DOHH2 (cell line): ENCODE measurements at regions not wholly inside any gene's neighbourhood (a gene's known extent, or its start where the extent isn't known, plus 50 kb on each side); places are given as distances from the start of the nearest gene placed in this dataset.

Experiments
- H3F3A ChIP-seq: fragments of 200-600 bp; sonication (generic), shearing (Covaris generic); 2 replicates; pipeline ENCODE4 v1.6.0; 2016; ENCODE audit warnings: antibody characterized with exemption, mild to moderate bottlenecking; ENCODE audit not compliant: control insufficient read depth, insufficient read depth
- H3K27ac ChIP-seq: fragments of 200-600 bp; sonication (generic); 2 replicates; pipeline ENCODE4 v1.5.1; 2014; ENCODE audit warnings: low read depth, mild to moderate bottlenecking, low read length, moderate library complexity
- H3K27me3 ChIP-seq: fragments of 200-600 bp; sonication (generic); 2 replicates; pipeline ENCODE4 v1.6.1; 2014; ENCODE audit warnings: mild to moderate bottlenecking, low read length, mixed read lengths; ENCODE audit not compliant: control insufficient read depth
- H3K36me3 ChIP-seq: fragments of 200-600 bp; sonication (generic); 2 replicates; pipeline ENCODE4 v1.6.1; 2014; ENCODE audit warnings: mild to moderate bottlenecking, low read length, moderate library complexity, mixed read lengths; ENCODE audit not compliant: control insufficient read depth
- H3K4me1 ChIP-seq: fragments of 200-600 bp; sonication (generic); 2 replicates; pipeline ENCODE4 v1.6.1; 2014; ENCODE audit warnings: mild to moderate bottlenecking, low read length, mixed read lengths; ENCODE audit not compliant: control insufficient read depth
- H3K4me2 ChIP-seq: fragments of 200-600 bp; sonication (generic); 2 replicates; pipeline ENCODE4 v1.6.0; 2014; ENCODE audit warnings: mild to moderate bottlenecking, low read length, moderate library complexity
- H3K4me3 ChIP-seq: fragments of 200-600 bp; sonication (generic); 2 replicates; pipeline ENCODE4 v1.5.1; 2014; ENCODE audit warnings: mild to moderate bottlenecking, low read length, mixed read lengths
- H3K79me2 ChIP-seq: fragments of 200-600 bp; sonication (generic); 2 replicates; pipeline ENCODE4 v1.6.1; 2014; ENCODE audit warnings: mild to moderate bottlenecking, low read length, mixed read lengths; ENCODE audit not compliant: control insufficient read depth
- H3K9me2 ChIP-seq: fragments of 200-600 bp; sonication (generic); replicated peaks from 2 replicates; pipeline ENCODE4 v1.6.1; 2014; ENCODE audit warnings: mild to moderate bottlenecking, low read length, mixed read lengths; ENCODE audit not compliant: control insufficient read depth
- H3K9me3 ChIP-seq: fragments of 200-600 bp; sonication (generic); 2 replicates; pipeline ENCODE4 v1.6.1; 2014; ENCODE audit warnings: antibody characterized with exemption, low read length, mixed read lengths; ENCODE audit not compliant: control insufficient read depth, insufficient read depth
- H4K20me1 ChIP-seq: fragments of 200-600 bp; sonication (generic); 2 replicates; pipeline ENCODE4 v1.6.0; 2014; ENCODE audit warnings: low read depth, mild to moderate bottlenecking, antibody characterized with exemption, low read length, moderate library complexity; ENCODE audit not compliant: control insufficient read depth, insufficient read depth
- EZH2phosphoT487 ChIP-seq: fragments of 200-600 bp; sonication (generic); IDR thresholded peaks from 2 replicates; pipeline ENCODE4 v1.6.1; 2017; ENCODE audit warnings: borderline replicate concordance, mild to moderate bottlenecking, antibody characterized with exemption, low read length, moderate library complexity, mixed read lengths
- TF ChIP-seq, protein P1 (sequence below): fragments of 200-600 bp; sonication (generic); IDR thresholded peaks from one replicate; pipeline ENCODE4 v1.5.1; 2014; ENCODE audit warnings: antibody characterized with exemption, mild to moderate bottlenecking, low read depth, low read length; ENCODE audit not compliant: poor library complexity, severe bottlenecking

DNA sequence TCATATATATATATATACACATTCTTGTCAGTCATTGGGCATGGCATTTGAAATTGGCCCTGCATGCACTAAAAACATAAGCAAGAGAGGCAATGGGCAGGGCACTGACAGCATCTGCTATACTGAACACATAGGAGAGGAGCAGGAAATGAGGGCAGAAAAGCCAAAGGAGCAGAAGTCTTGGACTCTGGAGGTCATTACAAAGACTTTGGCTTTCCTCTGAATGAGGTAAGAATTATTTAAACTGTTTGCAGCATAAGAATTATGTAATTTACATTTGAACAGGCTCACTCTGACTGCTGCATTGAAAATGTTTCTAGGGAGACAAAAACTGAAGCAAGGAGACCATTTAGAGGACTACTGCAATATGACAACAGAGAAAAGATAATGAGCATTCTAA, 396.5 kb downstream of the PRDM5 start:
- Histone ChIP-seq H3K36me3 (no peaks in the 10 kb centered on the region), H3F3A (no peaks in the 10 kb centered on the region), H3K4me2 (no peak overlapping the region), H4K20me1 (no peaks in the 10 kb centered on the region), H3K9me2 (no peaks in the 10 kb centered on the region), H3K27me3 (no peaks in the 10 kb centered on the region), H3K4me1 (no peaks in the 10 kb centered on the region), H3K79me2 (no peaks in the 10 kb centered on the region), H3K9me3 (no peaks in the 10 kb centered on the region), H3K4me3 (no peak overlapping the region), H3K27ac (no peak overlapping the region)
- TF ChIP-seq, protein P1, sequence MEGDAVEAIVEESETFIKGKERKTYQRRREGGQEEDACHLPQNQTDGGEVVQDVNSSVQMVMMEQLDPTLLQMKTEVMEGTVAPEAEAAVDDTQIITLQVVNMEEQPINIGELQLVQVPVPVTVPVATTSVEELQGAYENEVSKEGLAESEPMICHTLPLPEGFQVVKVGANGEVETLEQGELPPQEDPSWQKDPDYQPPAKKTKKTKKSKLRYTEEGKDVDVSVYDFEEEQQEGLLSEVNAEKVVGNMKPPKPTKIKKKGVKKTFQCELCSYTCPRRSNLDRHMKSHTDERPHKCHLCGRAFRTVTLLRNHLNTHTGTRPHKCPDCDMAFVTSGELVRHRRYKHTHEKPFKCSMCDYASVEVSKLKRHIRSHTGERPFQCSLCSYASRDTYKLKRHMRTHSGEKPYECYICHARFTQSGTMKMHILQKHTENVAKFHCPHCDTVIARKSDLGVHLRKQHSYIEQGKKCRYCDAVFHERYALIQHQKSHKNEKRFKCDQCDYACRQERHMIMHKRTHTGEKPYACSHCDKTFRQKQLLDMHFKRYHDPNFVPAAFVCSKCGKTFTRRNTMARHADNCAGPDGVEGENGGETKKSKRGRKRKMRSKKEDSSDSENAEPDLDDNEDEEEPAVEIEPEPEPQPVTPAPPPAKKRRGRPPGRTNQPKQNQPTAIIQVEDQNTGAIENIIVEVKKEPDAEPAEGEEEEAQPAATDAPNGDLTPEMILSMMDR: no peak
- TF ChIP-seq EZH2phosphoT487: no peak

DNA sequence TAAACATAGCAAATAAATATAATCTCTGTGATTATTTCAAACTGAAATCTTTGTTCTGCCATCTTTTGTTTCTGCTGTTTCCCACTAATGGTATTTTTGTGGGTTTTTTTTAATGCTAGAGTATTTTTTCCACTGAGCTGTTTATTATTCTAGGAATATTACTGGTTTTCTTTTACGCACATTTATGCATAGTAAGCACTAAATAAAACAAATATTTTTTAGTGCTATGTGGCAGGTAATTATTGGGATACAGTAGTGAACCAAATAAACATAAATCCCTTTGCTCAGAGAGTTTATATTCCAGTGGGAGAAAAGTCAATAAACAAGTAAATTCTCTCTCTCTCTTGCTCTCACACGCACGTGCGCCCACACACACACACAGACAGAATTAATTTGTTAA, 397.4 kb downstream of the PRDM5 start:
- H3K4me1 ChIP-seq: no peaks in the 10 kb centered on the region
- no peaks in the 10 kb centered on the region for H3K36me3 ChIP-seq
- no peaks in the 10 kb centered on the region for H3K79me2 ChIP-seq
- H3K4me2 ChIP-seq: no peak overlapping the region
- H3K27me3 ChIP-seq: no peaks in the 10 kb centered on the region
- TF ChIP-seq, protein P1: no peak
- TF ChIP-seq EZH2phosphoT487: no peak
- H3K27ac ChIP-seq: no peak overlapping the region
- no peaks in the 10 kb centered on the region for H3F3A ChIP-seq
- no peaks in the 10 kb centered on the region for H3K9me2 ChIP-seq
- no peaks in the 10 kb centered on the region for H4K20me1 ChIP-seq
- H3K9me3 ChIP-seq: no peaks in the 10 kb centered on the region
- no peak overlapping the region for H3K4me3 ChIP-seq

DNA sequence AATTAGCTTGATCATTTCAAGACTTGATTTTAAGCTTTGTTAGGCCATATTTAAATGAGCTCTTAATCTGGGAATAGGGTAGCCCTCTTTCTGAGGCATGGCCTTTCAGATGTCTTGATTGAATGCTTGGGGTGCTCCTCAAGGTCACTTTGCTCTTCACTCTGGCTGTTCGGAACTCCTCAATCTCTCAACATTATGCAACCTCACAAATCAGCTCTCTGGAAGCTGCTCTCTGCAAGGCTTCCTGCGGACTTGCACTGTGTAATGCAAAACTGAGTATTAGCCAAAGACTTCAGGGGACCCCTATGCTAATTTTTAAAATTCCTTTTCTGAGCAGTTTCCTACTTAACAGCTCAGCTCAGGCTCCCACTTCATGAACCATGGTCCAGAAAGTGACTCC, 398.3 kb downstream of the PRDM5 start:
- TF ChIP-seq, protein P1: no peak
- TF ChIP-seq EZH2phosphoT487: no peak
- H3K27me3 ChIP-seq: no peaks in the 10 kb centered on the region
- no peaks in the 10 kb centered on the region for H4K20me1 ChIP-seq
- H3K36me3 ChIP-seq: no peaks in the 10 kb centered on the region
- no peaks in the 10 kb centered on the region for H3K4me1 ChIP-seq
- H3K4me2 ChIP-seq: no peak overlapping the region
- H3K9me2 ChIP-seq: no peaks in the 10 kb centered on the region
- H3K4me3 ChIP-seq: no peak overlapping the region
- no peaks in the 10 kb centered on the region for H3F3A ChIP-seq
- H3K79me2 ChIP-seq: no peaks in the 10 kb centered on the region
- H3K27ac ChIP-seq: no peak overlapping the region
- no peaks in the 10 kb centered on the region for H3K9me3 ChIP-seq

DNA sequence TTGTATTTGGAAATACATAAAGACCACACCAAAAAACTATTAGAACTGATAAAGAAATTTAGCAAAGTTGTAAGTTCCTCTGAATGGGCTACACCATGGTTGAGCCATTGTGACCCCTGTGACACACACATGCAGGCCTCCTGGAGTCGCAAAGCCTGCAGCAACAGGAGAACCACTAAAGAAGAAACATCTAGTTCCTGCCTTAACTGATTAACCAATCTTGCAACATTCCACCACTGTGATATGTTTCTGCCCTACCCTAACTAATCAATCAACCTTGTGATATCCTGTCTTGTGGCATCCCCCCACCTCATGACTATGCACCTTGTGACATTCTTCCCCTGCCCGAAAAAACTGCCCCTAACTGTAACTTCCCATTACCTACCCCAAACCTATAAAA, 401.8 kb downstream of the PRDM5 start:
- Histone ChIP-seq H3F3A (no peaks in the 10 kb centered on the region), H3K9me3 (no peaks in the 10 kb centered on the region)

More for the DNA sequence above, 401.8 kb downstream of the PRDM5 start:
- Histone ChIP-seq H3K27ac (no peak overlapping the region), H4K20me1 (no peaks in the 10 kb centered on the region), H3K4me3 (no peak overlapping the region), H3K9me2 (no peaks in the 10 kb centered on the region), H3K36me3 (no peaks in the 10 kb centered on the region), H3K79me2 (no peaks in the 10 kb centered on the region), H3K4me2 (no peak overlapping the region), H3K27me3 (no peaks in the 10 kb centered on the region), H3K4me1 (no peaks in the 10 kb centered on the region)
- TF ChIP-seq EZH2phosphoT487: no peak
- TF ChIP-seq, protein P1: no peak
